RPMI8226 (cell line): ENCODE measurements at regions not wholly inside any gene's neighbourhood (a gene's known extent, or its start where the extent isn't known, plus 50 kb on each side); places are given as distances from the start of the nearest gene placed in this dataset.

Source experiments
- DNase-seq: peaks from one replicate; pipeline ENCODE4 v3.0.0-alpha.2; 2015

- no peak for DNase-seq
Observed at GRCh38 chr3:107061466-107061865, 315.8 kb upstream of the CCDC54 start.

- DNase-seq = no peak
Observed at GRCh38 chr3:107062310-107062709, 314.9 kb upstream of the CCDC54 start.

GRCh38 chr3:107062787-107063186, 314.5 kb upstream of the CCDC54 start:
- DNase-seq = no peak

GRCh38 chr3:107063351-107063750, 313.9 kb upstream of the CCDC54 start:
- no peak for DNase-seq

GRCh38 chr3:107064405-107065060, 312.7 kb upstream of the CCDC54 start:
- DNase-seq = peak; percentile 78

- peak; percentile 80 for DNase-seq
Observed at GRCh38 chr3:107065094-107065861, 312.0 kb upstream of the CCDC54 start.

GRCh38 chr3:107067421-107067820, 309.8 kb upstream of the CCDC54 start:
- DNase-seq = no peak

GRCh38 chr3:107068980-107069379, 308.3 kb upstream of the CCDC54 start:
- DNase-seq = no peak

GRCh38 chr3:107076946-107077345, 300.3 kb upstream of the CCDC54 start:
- DNase-seq = no peak

GRCh38 chr3:107077391-107077790, 299.8 kb upstream of the CCDC54 start:
- no peak for DNase-seq

GRCh38 chr3:107082527-107082926, 294.7 kb upstream of the CCDC54 start:
- DNase-seq = no peak

GRCh38 chr3:107085261-107085660, 292.0 kb upstream of the CCDC54 start:
- DNase-seq = no peak

- no peak for DNase-seq
Observed at GRCh38 chr3:107092121-107092520, 285.1 kb upstream of the CCDC54 start.

GRCh38 chr3:107098864-107099263, 278.4 kb upstream of the CCDC54 start:
- no peak for DNase-seq

- no peak for DNase-seq
Observed at GRCh38 chr3:107100137-107100536, 277.1 kb upstream of the CCDC54 start.

- DNase-seq = no peak
Observed at GRCh38 chr3:107100573-107100972, 276.7 kb upstream of the CCDC54 start.

- DNase-seq = no peak
Observed at GRCh38 chr3:107103786-107104185, 273.5 kb upstream of the CCDC54 start.

GRCh38 chr3:107106316-107106715, 270.9 kb upstream of the CCDC54 start:
- DNase-seq = no peak

- DNase-seq = no peak
Observed at GRCh38 chr3:107106907-107107306, 270.3 kb upstream of the CCDC54 start.

GRCh38 chr3:107110596-107111305, 266.5 kb upstream of the CCDC54 start:
- no peak for DNase-seq

- DNase-seq = no peak
Observed at GRCh38 chr3:107111872-107112271, 265.4 kb upstream of the CCDC54 start.

- DNase-seq = no peak
Observed at GRCh38 chr3:107112356-107112755, 264.9 kb upstream of the CCDC54 start.

GRCh38 chr3:107116251-107116650, 261.0 kb upstream of the CCDC54 start:
- no peak for DNase-seq

- no peak for DNase-seq
Observed at GRCh38 chr3:107117156-107117555, 260.1 kb upstream of the CCDC54 start.
